ENCODE measurements at regions not wholly inside any gene's neighbourhood (a gene's known extent, or its start where the extent isn't known, plus 50 kb on each side); places are given as distances from the start of the nearest gene placed in this dataset.
"Not testable (repeated sequence)": the region's sequence is repeated elsewhere in the genome, so short reads cannot be mapped to it uniquely, and the experiment has no call there.

GRCh38 chr6:135722190-135722589 lies 129.3 kb upstream of the PDE7B start:
- Mint-ChIP-seq H3K4me1 (peaks cover 9% of the 10 kb centered on the region), H3K4me3 (no peak overlapping the region), H3K27me3 (no peaks in the 10 kb centered on the region), H3K9me3 (ENCODE audit: low read depth) (peaks cover 18% of the 10 kb centered on the region), H3K36me3 (ENCODE audit: low read depth) (peaks cover 5% of the 10 kb centered on the region), H3K27ac (no peak overlapping the region)
- intact Hi-C loops (cut with DNase I, micrococcal nuclease), result no loop called here
- CTCF ChIA-PET, result interaction anchor here (1.0 kb wide), 1 partner anchor 186 kb away, joined by 3 read pairs; no protein-coding TSS in a partner anchor
- POLR2A ChIA-PET, result no interaction called here
- ATAC-seq (no peak), DNase-seq (no peak)

GRCh38 chr6:135722679-135723078 lies 128.8 kb upstream of the PDE7B start:
- POLR2A ChIA-PET, result no interaction called here
- peaks cover 18% of the 10 kb centered on the region for H3K9me3 Mint-ChIP-seq (ENCODE audit: low read depth)
- H3K4me1 Mint-ChIP-seq, result peaks cover 9% of the 10 kb centered on the region
- no peaks in the 10 kb centered on the region for H3K27me3 Mint-ChIP-seq
- ATAC-seq, result peak; percentile 83
- DNase-seq, result peak; percentile 20
- no peak overlapping the region for H3K27ac Mint-ChIP-seq
- H3K36me3 Mint-ChIP-seq (ENCODE audit: low read depth), result peaks cover 5% of the 10 kb centered on the region
- no peak overlapping the region for H3K4me3 Mint-ChIP-seq
- intact Hi-C loops (cut with DNase I, micrococcal nuclease), result no loop called here
- CTCF ChIA-PET, result interaction anchor here (1.0 kb wide), 1 partner anchor 186 kb away, joined by 3 read pairs; no protein-coding TSS in a partner anchor

DNA sequence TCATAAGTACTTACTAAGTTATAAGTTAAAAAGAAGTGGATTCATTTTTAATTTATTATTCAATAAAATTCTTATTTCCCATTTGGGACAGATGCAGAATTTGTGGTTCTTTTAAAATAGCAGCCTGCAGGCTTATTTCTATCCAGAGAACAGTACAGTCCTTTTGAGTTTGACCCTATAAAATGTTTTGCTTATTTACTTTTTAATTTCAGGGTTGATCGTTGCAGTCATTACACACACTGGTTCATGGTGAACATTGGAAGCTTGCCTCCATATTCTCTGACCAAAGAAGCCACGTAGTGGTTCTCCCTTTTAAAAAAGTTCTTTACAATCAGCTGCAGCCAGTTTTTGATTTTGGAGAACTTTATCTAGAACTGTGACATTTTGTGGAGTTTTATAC lies 122.9 kb upstream of the PDE7B start:
- Mint-ChIP-seq H3K27me3 (no peaks in the 10 kb centered on the region), H3K4me3 (no peak overlapping the region), H3K9me3 (ENCODE audit: low read depth) (peaks cover 18% of the 10 kb centered on the region), H3K4me1 (no peaks in the 10 kb centered on the region), H3K36me3 (ENCODE audit: low read depth) (peaks cover 5% of the 10 kb centered on the region), H3K27ac (no peak overlapping the region)
- DNase-seq (no peak), ATAC-seq (no peak)
- ChIA-PET POLR2A (no interaction called here), CTCF (no interaction called here)
- intact Hi-C loops (cut with DNase I, micrococcal nuclease), result no loop called here

- DNase-seq, result no peak
- Mint-ChIP-seq H3K4me1 (no peaks in the 10 kb centered on the region), H3K4me3 (no peak overlapping the region), H3K27me3 (peaks cover 2% of the 10 kb centered on the region), H3K36me3 (ENCODE audit: low read depth) (peaks cover 5% of the 10 kb centered on the region), H3K9me3 (ENCODE audit: low read depth) (peaks cover 7% of the 10 kb centered on the region), H3K27ac (no peak overlapping the region)
- ChIA-PET CTCF (no interaction called here), POLR2A (no interaction called here)
- intact Hi-C loops (cut with DNase I, micrococcal nuclease), result no loop called here
- ATAC-seq, result no peak
These were observed 120.4 kb upstream of the PDE7B start for GRCh38 chr6:135731116-135731515.

DNA sequence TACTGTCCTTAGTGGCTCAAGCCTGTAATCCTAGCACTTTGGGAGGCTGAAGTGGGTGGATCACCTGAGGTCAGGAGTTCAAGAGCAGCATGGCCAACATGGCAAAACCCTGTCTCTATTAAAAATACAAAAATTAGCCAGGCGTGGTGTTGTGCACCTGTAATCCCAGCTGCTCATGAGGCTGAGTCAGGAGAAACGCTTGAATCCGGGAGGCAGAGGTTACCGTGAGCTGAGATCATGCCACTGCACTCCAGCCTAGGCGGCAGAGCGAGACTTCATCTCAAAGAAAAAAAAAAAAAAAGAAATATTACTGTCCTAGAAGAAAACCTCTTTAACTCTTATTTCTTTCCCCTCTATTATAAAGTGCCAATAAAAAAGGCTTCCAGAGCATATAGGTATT lies 115.2 kb upstream of the PDE7B start:
- H3K27me3 Mint-ChIP-seq; POLR2A ChIA-PET; intact Hi-C loops (cut with DNase I, micrococcal nuclease); H3K9me3 Mint-ChIP-seq (ENCODE audit: low read depth); H3K4me3 Mint-ChIP-seq; ATAC-seq; H3K27ac Mint-ChIP-seq; H3K36me3 Mint-ChIP-seq (ENCODE audit: low read depth); CTCF ChIA-PET; H3K4me1 Mint-ChIP-seq; DNase-seq: not testable (repeated sequence)

DNA sequence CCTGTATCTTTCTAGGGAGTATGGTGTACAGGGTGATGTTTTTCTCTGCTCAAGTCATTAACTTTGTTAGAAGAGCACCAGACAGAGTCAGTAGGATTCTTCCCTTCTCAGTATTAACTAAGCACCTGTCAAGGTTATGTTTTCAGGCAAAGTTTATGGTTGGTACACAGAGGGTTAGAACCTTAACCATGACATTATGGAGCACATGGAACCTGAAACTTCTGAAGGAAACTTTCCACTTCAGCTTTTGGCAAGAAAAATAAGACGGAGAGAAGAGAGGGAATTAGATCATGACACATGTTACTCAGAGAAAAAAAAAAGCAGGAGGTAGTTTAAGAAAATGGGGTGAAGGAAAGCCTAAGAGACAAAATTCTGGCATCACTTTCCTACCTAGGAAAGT lies 112.9 kb upstream of the PDE7B start:
- H3K36me3 Mint-ChIP-seq (ENCODE audit: low read depth), result no peaks in the 10 kb centered on the region
- CTCF ChIA-PET, result interaction anchor here (0.6 kb wide), 1 partner anchor 73 kb away, joined by 3 read pairs; no protein-coding TSS in a partner anchor
- no peak overlapping the region for H3K4me3 Mint-ChIP-seq
- H3K27ac Mint-ChIP-seq, result no peak overlapping the region
- POLR2A ChIA-PET, result no interaction called here
- intact Hi-C loops (cut with DNase I, micrococcal nuclease), result no loop called here
- peaks cover 4% of the 10 kb centered on the region for H3K27me3 Mint-ChIP-seq
- DNase-seq, result no peak
- no peaks in the 10 kb centered on the region for H3K9me3 Mint-ChIP-seq (ENCODE audit: low read depth)
- peaks cover 4% of the 10 kb centered on the region for H3K4me1 Mint-ChIP-seq
- no peak for ATAC-seq

DNA sequence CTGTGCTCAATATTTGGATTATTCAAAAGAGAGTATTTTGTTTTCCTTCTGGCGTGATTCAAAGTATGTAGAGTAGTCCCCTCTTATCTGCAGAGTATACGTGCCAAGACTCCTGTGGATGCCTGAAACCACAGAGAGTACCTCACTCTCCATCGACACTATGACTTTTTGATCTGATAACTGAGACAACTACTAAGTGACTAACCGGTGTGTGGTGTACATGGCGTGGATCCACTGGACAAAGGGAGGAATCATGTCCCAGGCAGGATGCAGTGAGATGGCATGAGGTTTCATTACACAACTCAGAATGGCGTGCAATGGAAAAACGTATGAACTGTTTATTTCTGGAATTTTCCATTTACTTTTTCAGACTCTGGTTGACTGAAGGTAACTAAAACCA lies 112.2 kb upstream of the PDE7B start:
- peaks cover 2% of the 10 kb centered on the region for H3K27me3 Mint-ChIP-seq
- intact Hi-C loops (cut with DNase I, micrococcal nuclease), result no loop called here
- DNase-seq (peak; percentile 4), ATAC-seq (no peak)
- H3K36me3 Mint-ChIP-seq (ENCODE audit: low read depth), result no peaks in the 10 kb centered on the region
- ChIA-PET CTCF (no interaction called here), POLR2A (no interaction called here)
- H3K4me1 Mint-ChIP-seq, result peaks cover 4% of the 10 kb centered on the region
- H3K4me3 Mint-ChIP-seq, result no peak overlapping the region
- H3K27ac Mint-ChIP-seq, result no peak overlapping the region
- no peaks in the 10 kb centered on the region for H3K9me3 Mint-ChIP-seq (ENCODE audit: low read depth)

- no peaks in the 10 kb centered on the region for H3K36me3 Mint-ChIP-seq (ENCODE audit: low read depth)
- peaks cover 2% of the 10 kb centered on the region for H3K27me3 Mint-ChIP-seq
- POLR2A ChIA-PET, result no interaction called here
- H3K9me3 Mint-ChIP-seq (ENCODE audit: low read depth), result no peaks in the 10 kb centered on the region
- no peak for ATAC-seq
- H3K4me3 Mint-ChIP-seq, result no peak overlapping the region
- H3K27ac Mint-ChIP-seq, result no peak overlapping the region
- no peak for DNase-seq
- intact Hi-C loops (cut with DNase I, micrococcal nuclease), result no loop called here
- CTCF ChIA-PET, result interaction anchor here (1.3 kb wide), 1 partner anchor 18 kb away, joined by 3 read pairs; no protein-coding TSS in a partner anchor
- H3K4me1 Mint-ChIP-seq, result peaks cover 4% of the 10 kb centered on the region
These were observed 110.9 kb upstream of the PDE7B start for GRCh38 chr6:135740580-135740979.

- peaks cover 4% of the 10 kb centered on the region for H3K4me1 Mint-ChIP-seq
These were observed 108.0 kb upstream of the PDE7B start for GRCh38 chr6:135743476-135743875.

GRCh38 chr6:135748189-135748588 lies 103.3 kb upstream of the PDE7B start:
- Mint-ChIP-seq H3K27ac (no peak overlapping the region), H3K4me3 (no peak overlapping the region), H3K36me3 (ENCODE audit: low read depth) (no peaks in the 10 kb centered on the region), H3K4me1 (no peaks in the 10 kb centered on the region), H3K9me3 (ENCODE audit: low read depth) (no peaks in the 10 kb centered on the region), H3K27me3 (no peaks in the 10 kb centered on the region)
- ChIA-PET CTCF (no interaction called here), POLR2A (no interaction called here)
- no peak for DNase-seq
- intact Hi-C loops (cut with DNase I, micrococcal nuclease), result no loop called here
- ATAC-seq, result no peak

More at GRCh38 chr6:135743476-135743875, 108.0 kb upstream of the PDE7B start:
- H3K27ac Mint-ChIP-seq, result no peak overlapping the region
- no peaks in the 10 kb centered on the region for H3K9me3 Mint-ChIP-seq (ENCODE audit: low read depth)
- ChIA-PET CTCF (interaction anchor here (1.3 kb wide), 1 partner anchor 40 kb away, joined by 3 read pairs; no protein-coding TSS in a partner anchor), POLR2A (no interaction called here)
- ATAC-seq (no peak), DNase-seq (no peak)
- peaks cover 2% of the 10 kb centered on the region for H3K27me3 Mint-ChIP-seq
- no peaks in the 10 kb centered on the region for H3K36me3 Mint-ChIP-seq (ENCODE audit: low read depth)
- no peak overlapping the region for H3K4me3 Mint-ChIP-seq
- intact Hi-C loops (cut with DNase I, micrococcal nuclease), result no loop called here

DNA sequence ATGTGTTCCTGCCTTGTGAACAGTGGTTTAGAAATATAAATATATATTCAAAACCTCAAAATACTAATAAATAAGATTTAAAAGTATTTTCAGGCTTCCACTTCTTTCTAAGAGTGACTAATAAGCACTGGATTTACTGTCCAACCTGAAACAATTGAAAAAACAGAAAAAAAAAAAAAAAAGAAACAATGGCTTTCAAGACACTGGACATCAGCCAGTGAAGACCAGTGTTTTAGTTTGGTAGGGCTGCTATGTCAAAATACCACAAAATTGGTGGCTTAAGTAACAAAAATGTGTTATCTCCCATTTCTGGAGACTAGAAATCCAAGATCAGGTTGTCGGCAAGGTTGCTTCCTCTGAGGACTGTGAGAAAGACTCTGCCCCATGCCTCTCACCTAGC lies 101.4 kb upstream of the PDE7B start:
- ChIA-PET POLR2A (no interaction called here), CTCF (no interaction called here)
- no peak overlapping the region for H3K4me3 Mint-ChIP-seq
- H3K27me3 Mint-ChIP-seq, result peaks cover 2% of the 10 kb centered on the region
- ATAC-seq (no peak), DNase-seq (no peak)
- no peaks in the 10 kb centered on the region for H3K4me1 Mint-ChIP-seq
- no peak overlapping the region for H3K27ac Mint-ChIP-seq
- no peaks in the 10 kb centered on the region for H3K9me3 Mint-ChIP-seq (ENCODE audit: low read depth)
- H3K36me3 Mint-ChIP-seq (ENCODE audit: low read depth), result no peaks in the 10 kb centered on the region
- intact Hi-C loops (cut with DNase I, micrococcal nuclease), result loop anchor here in 1 of 2 experiments (10.0 kb wide), 1 partner anchor 215 kb away; no protein-coding TSS in a partner anchor

DNA sequence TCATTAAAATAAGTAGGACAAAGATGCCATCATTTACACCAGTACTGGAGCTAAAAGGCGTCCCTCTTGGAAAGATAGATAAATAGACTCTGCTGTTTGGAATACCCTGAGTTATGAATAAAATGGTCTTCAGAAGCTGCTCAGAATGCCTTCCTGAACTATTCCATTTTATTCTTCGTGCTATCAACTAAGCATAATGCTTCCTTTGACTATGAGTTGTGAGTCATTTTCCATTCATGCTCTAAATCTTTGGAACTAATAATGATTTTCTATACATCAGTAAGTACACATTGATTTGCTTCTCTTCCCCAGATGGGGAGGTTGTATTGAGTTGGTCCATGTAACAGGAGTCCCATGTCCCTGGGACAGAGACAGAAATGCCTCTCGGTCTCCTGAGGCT lies 98.3 kb upstream of the PDE7B start:
- ChIA-PET POLR2A (no interaction called here), CTCF (interaction anchor here (1.1 to 1.2 kb wide), 2 partner anchors 11 to 218 kb away, joined by 5 to 11 read pairs; no protein-coding TSS in a partner anchor)
- Mint-ChIP-seq H3K4me1 (no peaks in the 10 kb centered on the region), H3K36me3 (ENCODE audit: low read depth) (no peaks in the 10 kb centered on the region), H3K27ac (no peak overlapping the region), H3K27me3 (peaks cover 2% of the 10 kb centered on the region), H3K9me3 (ENCODE audit: low read depth) (no peaks in the 10 kb centered on the region), H3K4me3 (no peak overlapping the region)
- DNase-seq (no peak), ATAC-seq (no peak)
- intact Hi-C loops (cut with DNase I, micrococcal nuclease), result loop anchor here in 1 of 2 experiments (10.0 kb wide), 1 partner anchor 218 kb away; no protein-coding TSS in a partner anchor

DNA sequence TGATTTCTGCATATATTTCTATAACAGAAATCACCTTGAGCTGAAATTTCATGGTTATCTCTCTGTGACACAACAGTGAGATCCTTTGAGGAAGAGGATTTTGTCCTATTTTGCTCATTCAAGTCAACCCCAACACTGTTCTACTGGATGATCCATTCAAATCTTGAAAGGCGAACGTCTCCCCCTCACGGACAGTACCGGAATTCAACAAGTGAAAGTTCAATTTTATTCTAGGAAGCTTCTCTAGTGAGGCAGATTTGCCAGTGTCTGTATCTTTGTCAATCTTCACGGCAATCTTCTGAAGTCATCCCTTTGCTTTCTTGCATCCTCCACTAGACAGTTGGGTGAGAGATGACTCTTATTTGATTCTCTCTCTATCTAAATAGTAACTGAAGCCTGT lies 91.7 kb upstream of the PDE7B start:
- Mint-ChIP-seq H3K9me3 (ENCODE audit: low read depth) (peaks cover 7% of the 10 kb centered on the region), H3K36me3 (ENCODE audit: low read depth) (peaks cover 2% of the 10 kb centered on the region), H3K4me3 (no peak overlapping the region), H3K27me3 (no peaks in the 10 kb centered on the region), H3K4me1 (no peaks in the 10 kb centered on the region), H3K27ac (no peak overlapping the region)
- DNase-seq (peak; percentile 9), ATAC-seq (no peak)
- CTCF ChIA-PET, result no interaction called here
- POLR2A ChIA-PET, result no interaction called here
- intact Hi-C loops (cut with DNase I, micrococcal nuclease), result loop anchor here in 1 of 2 experiments (10.0 kb wide), 1 partner anchor 225 kb away; no protein-coding TSS in a partner anchor

Data from activated CD4-positive, alpha-beta T cell treated with anti-CD3 and anti-CD28 coated beads for 36 hours (primary cell).